Ovary (tissue), 3 donors: ENCODE measurements at regions not wholly inside any gene's neighbourhood (a gene's known extent, or its start where the extent isn't known, plus 50 kb on each side); places are given as distances from the start of the nearest gene placed in this dataset.

Source experiments
- CTCF ChIP-seq, 3 donors: fragments of 450-650 bp in 2 of 3; fragments of 200-600 bp in 1 of 3; IDR thresholded peaks; one replicate each; pipeline versions ENCODE4 v1.5.1 to v1.8.0; 2016 to 2022; ENCODE audit warnings: antibody characterized with exemption in 3 of 3, mild to moderate bottlenecking in 1 of 3
- POLR2A ChIP-seq: fragments of 450-650 bp; IDR thresholded peaks from one replicate; pipeline ENCODE4 v1.6.1; 2017; ENCODE audit warnings: antibody characterized with exemption, mild to moderate bottlenecking, moderate library complexity
- donor health status: DM: no; HTN: no; CAD: no.

- TF ChIP-seq CTCF (IDR thresholded peaks at IDR 0.05) (no peak), POLR2A (no peak)
These were observed 457.5 kb upstream of the GRID2 start for GRCh38 chr4:91846233-91846632.
